ENCODE measurements at regions not wholly inside any gene's neighbourhood (a gene's known extent, or its start where the extent isn't known, plus 50 kb on each side); places are given as distances from the start of the nearest gene placed in this dataset.

- no peak for TF ChIP-seq CTCF (IDR thresholded peaks at IDR 0.05)
- TF ChIP-seq POLR2A (IDR thresholded peaks at IDR 0.05): no peak
Observed at GRCh38 chr21:35265170-35265877, 216.2 kb upstream of the RUNX1 start.
